HepG2 (cell line): ENCODE measurements at regions not wholly inside any gene's neighbourhood (a gene's known extent, or its start where the extent isn't known, plus 50 kb on each side); places are given as distances from the start of the nearest gene placed in this dataset.

Source experiments
- ATAC-seq: fragments of 200-7000 bp; cut with Tn5 transposase; 3 replicates; pipeline ENCODE4 v1.9.1; 2020; ENCODE audit warnings: mild to moderate bottlenecking, moderate library complexity
- BruUV-seq: library from RNA; stranded (reverse); fragments of 400-500 nt; replicated peaks from 2 replicates; lab custom pipeline; 2021; lab: Mats Ljungman, UMichigan
- CTCF ChIA-PET: fragments of 300-600 bp; formaldehyde crosslinking; extraction: SDS; loops from one replicate; lab custom pipeline; 2021; ENCODE audit warnings: low total read pairs, inconsistent platforms, low intra/inter-chr PET ratio; lab: Yijun Ruan, JAX
- POLR2A ChIA-PET: fragments of 350-600 bp; sonication (Branson Sonifier 250); formaldehyde crosslinking; loops from one replicate; lab custom pipeline; 2020; ENCODE audit warnings: antibody characterized with exemption, inconsistent platforms; lab: Yijun Ruan, JAX
- DNase-seq: peaks from one replicate; pipeline ENCODE4 v3.0.0-alpha.2; 2015; ENCODE audit warnings: low spot score
- FAIRE-seq: peaks from 3 replicates; lab custom pipeline; 2011; peaks lifted over from hg19 to GRCh38; lab: Jason Lieb, UNC
- H2AFZ ChIP-seq: one replicate; pipeline ENCODE4 v1.6.1; 2011; ENCODE audit warnings: low read length, inconsistent platforms
- H3K27ac ChIP-seq: fragments of 300-600 bp; 3 replicates; pipeline ENCODE4 v1.8.0; 2011; ENCODE audit warnings: mixed run types, mild to moderate bottlenecking, mixed read lengths, low read length, inconsistent platforms; ENCODE audit not compliant: insufficient read depth; ENCODE audit errors: extremely low read length
- H3K27me3 ChIP-seq, 2 experiments: fragments of 200-600 bp in 1 of 2; 2 replicates in 1 of 2; 3 replicates in 1 of 2; pipeline versions ENCODE4 v1.6.0 to v1.8.0; 2011; ENCODE audit warnings: low read length in 2 of 2, mild to moderate bottlenecking in 2 of 2, moderate library complexity in 2 of 2, inconsistent platforms in 1 of 2; ENCODE audit not compliant: insufficient read depth in 2 of 2, control insufficient read depth in 1 of 2
- H3K36me3 ChIP-seq, 2 experiments: fragments of 200-600 bp in 1 of 2; replicated peaks in 1 of 2; 2 replicates in 1 of 2; 3 replicates in 1 of 2; pipeline versions ENCODE4 v1.5.1 to v1.8.0; 2011; ENCODE audit warnings: low read length in 2 of 2, inconsistent platforms in 1 of 2; ENCODE audit not compliant: insufficient read depth in 2 of 2, control insufficient read depth in 1 of 2
- H3K4me1 ChIP-seq: 2 replicates; pipeline ENCODE4 v1.5.1; 2012; ENCODE audit warnings: low read length, inconsistent platforms; ENCODE audit not compliant: insufficient read depth
- H3K4me2 ChIP-seq: 2 replicates; pipeline ENCODE4 v1.6.0; 2011; ENCODE audit warnings: low read depth, low read length, inconsistent platforms
- H3K4me3 ChIP-seq, 3 experiments: fragments of 200-600 bp in 1 of 3; sonication (generic), shearing (Covaris generic) in 1 of 3; replicated peaks in 1 of 3; 2 replicates each; pipeline ENCODE4 v1.5.1; 2011 to 2016; ENCODE audit warnings: low read length in 3 of 3, inconsistent platforms in 2 of 3, low read depth in 2 of 3, mild to moderate bottlenecking in 2 of 3, control low read depth in 1 of 3, mixed read lengths in 1 of 3; ENCODE audit not compliant: insufficient read depth in 1 of 3
- H3K79me2 ChIP-seq: one replicate; pipeline ENCODE4 v1.6.1; 2011; ENCODE audit warnings: low read length, inconsistent platforms; ENCODE audit not compliant: insufficient read depth
- H3K9ac ChIP-seq: 2 replicates; pipeline ENCODE4 v1.6.0; 2011; ENCODE audit warnings: mild to moderate bottlenecking, low read depth, low read length, inconsistent platforms; ENCODE audit not compliant: insufficient read depth
- H3K9me3 ChIP-seq: 2 replicates; pipeline ENCODE4 v1.5.1; 2012; ENCODE audit warnings: mild to moderate bottlenecking, low read length
- H4K20me1 ChIP-seq: 2 replicates; pipeline ENCODE4 v1.6.0; 2011; ENCODE audit warnings: inconsistent platforms, mild to moderate bottlenecking, low read length, moderate library complexity; ENCODE audit not compliant: insufficient read depth
- CHD4 ChIP-seq: fragments of 200-600 bp; sonication (generic); IDR thresholded peaks from 2 replicates; pipeline ENCODE4 v1.7.0; 2017; ENCODE audit warnings: mild to moderate bottlenecking, low read length, borderline replicate concordance
- WIZ ChIP-seq: sonication (generic); formaldehyde crosslinking; IDR thresholded peaks from 2 replicates; pipeline ENCODE4 v1.5.1; 2020; ENCODE audit warnings: mild to moderate bottlenecking, missing genetic modification reagents
- ZFY ChIP-seq: sonication (generic); formaldehyde crosslinking; IDR thresholded peaks from 2 replicates; pipeline ENCODE4 v1.4.0; 2020; ENCODE audit warnings: missing genetic modification reagents
- ZNF317 ChIP-seq: sonication (generic); formaldehyde crosslinking; IDR thresholded peaks from 2 replicates; pipeline ENCODE4 v1.5.0; 2020; ENCODE audit warnings: mild to moderate bottlenecking, missing genetic modification reagents
- WGBS: methylation state at CpG from one replicate; pipeline ENCODE4 v1.1.6; 2017; ENCODE audit warnings: low lambda C conversion rate; 5-methylcytosine and 5-hydroxymethylcytosine counted together
- in situ Hi-C: cut with HindIII; loops from 2 replicates; pipeline ENCODE4 v1.10.0; 2017; ENCODE audit warnings: low pct_unique_long_range_greater_than_20kb; ENCODE audit not compliant: extremely low pct_ligation_motif_present
- intact Hi-C: fragments of 100-400 bp; cut with micrococcal nuclease; formaldehyde crosslinking; loops from one replicate; pipeline ENCODE4 v1.10.0; 2022; ENCODE audit not compliant: unreplicated experiment
- TF ChIP-seq, protein P1 (sequence below): IDR thresholded peaks from 2 replicates; pipeline ENCODE4 v1.6.1; 2016; ENCODE audit warnings: low read depth, control low read depth
- TF ChIP-seq, protein P2 (sequence below): sonication (generic); formaldehyde crosslinking; IDR thresholded peaks from 2 replicates; pipeline ENCODE4 v1.8.0; 2022; ENCODE audit warnings: mild to moderate bottlenecking, missing genetic modification reagents, moderate library complexity
- TF ChIP-seq, protein P3 (sequence below): sonication (generic); formaldehyde crosslinking; IDR thresholded peaks from 2 replicates; pipeline ENCODE4 v1.4.0; 2020; ENCODE audit warnings: missing genetic modification reagents, borderline replicate concordance

DNA sequence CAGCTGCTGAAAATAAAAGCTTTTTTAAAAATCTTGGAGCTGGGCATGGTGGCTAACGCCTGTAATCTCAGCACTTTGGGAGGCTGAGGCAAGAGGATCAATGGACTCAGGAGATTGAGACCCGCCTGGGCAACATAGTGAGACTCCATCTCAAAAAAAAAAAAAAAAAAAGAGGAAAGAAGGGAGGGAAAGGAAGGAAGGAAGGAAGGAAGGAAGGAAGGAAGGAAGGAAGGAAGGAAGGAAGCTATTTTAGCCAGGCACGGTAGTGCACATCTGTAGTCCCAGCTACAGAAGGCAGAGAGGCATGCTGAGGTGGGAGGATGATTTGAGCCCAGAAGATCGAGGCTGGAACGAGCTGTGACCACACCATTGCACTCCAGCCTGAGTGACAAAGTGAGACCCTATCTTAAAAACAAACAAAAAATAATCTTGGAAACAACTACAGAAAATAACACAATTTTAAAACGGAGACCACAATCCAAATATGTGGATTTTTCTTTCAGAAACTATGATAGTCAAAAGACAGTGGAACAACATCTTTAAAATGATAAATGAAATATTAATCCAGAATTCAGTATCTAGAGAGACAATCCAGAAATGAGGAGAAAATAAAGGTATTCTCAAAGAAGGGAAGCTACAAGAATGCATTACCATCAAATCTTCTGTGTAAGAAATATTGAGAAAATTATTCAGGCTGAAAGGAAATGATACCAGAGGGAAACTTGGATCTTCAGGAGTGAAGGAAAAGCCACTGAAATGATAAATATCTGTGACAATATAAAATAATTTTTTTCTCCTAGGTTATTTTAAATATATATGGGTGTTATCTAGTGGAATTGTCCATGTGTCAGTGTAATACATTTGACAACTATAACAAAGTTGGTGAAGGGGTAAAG lies 182.0 kb downstream of the GPX5 start:
- Histone ChIP-seq H4K20me1 (no peaks in the 10 kb centered on the region), H3K27ac (no peak overlapping the region), H3K4me3 (no peak overlapping the region), H3K79me2 (no peaks in the 10 kb centered on the region), H3K9ac (no peak overlapping the region), H3K9me3 (peaks cover 14% of the 10 kb centered on the region), H2AFZ (no peak overlapping the region), H3K4me2 (no peak overlapping the region), H3K27me3 (no peaks in the 10 kb centered on the region; a peak in 2 of 5 replicates), H3K4me1 (peaks cover 20% of the 10 kb centered on the region), H3K36me3 (no peaks in the 10 kb centered on the region)
- no peak for DNase-seq
- no peak for ATAC-seq
- no TSS peak for BruUV-seq
- POLR2A ChIA-PET, result no interaction called here
- TF ChIP-seq, protein P1, sequence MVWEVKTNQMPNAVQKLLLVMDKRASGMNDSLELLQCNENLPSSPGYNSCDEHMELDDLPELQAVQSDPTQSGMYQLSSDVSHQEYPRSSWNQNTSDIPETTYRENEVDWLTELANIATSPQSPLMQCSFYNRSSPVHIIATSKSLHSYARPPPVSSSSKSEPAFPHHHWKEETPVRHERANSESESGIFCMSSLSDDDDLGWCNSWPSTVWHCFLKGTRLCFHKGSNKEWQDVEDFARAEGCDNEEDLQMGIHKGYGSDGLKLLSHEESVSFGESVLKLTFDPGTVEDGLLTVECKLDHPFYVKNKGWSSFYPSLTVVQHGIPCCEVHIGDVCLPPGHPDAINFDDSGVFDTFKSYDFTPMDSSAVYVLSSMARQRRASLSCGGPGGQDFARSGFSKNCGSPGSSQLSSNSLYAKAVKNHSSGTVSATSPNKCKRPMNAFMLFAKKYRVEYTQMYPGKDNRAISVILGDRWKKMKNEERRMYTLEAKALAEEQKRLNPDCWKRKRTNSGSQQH, result no peak
- peak; percentile 98 for TF ChIP-seq ZNF317 (CRISPR knock-in tag)
- WGBS, result 6% methylated on average over 6 of the region's 6 CpGs
- in situ Hi-C loops (no loop called here), intact Hi-C loops (no loop called here)
- CTCF ChIA-PET, result no interaction called here
- no peak for FAIRE-seq

- H3K36me3 ChIP-seq, result no peaks in the 10 kb centered on the region
- peak overlapping the region; percentile 42; the same call in 1 of the 2 replicates for H3K9ac ChIP-seq
- peaks cover 20% of the 10 kb centered on the region for H3K4me1 ChIP-seq
- POLR2A ChIA-PET, result no interaction called here
- H3K4me3 ChIP-seq, result peak overlapping the region; percentile 37 to 55 (median 44)
- no peaks in the 10 kb centered on the region for H4K20me1 ChIP-seq
- CTCF ChIA-PET, result no interaction called here
- intact Hi-C loops (no loop called here), in situ Hi-C loops (no loop called here)
- H3K27me3 ChIP-seq, result no peaks in the 10 kb centered on the region; a peak in 2 of 5 replicates
- H3K27ac ChIP-seq, result no peak overlapping the region
- H3K79me2 ChIP-seq, result no peaks in the 10 kb centered on the region
- WGBS, result 48% methylated on average over 30 of the region's 30 CpGs
- BruUV-seq, result no TSS peak
- H3K9me3 ChIP-seq, result peaks cover 14% of the 10 kb centered on the region
- peak overlapping the region; percentile 78 for H3K4me2 ChIP-seq
- ATAC-seq, result peak; percentile 43
- no peak for DNase-seq
- H2AFZ ChIP-seq, result peak overlapping the region; percentile 45
- no peak for FAIRE-seq
- TF ChIP-seq, protein P2, sequence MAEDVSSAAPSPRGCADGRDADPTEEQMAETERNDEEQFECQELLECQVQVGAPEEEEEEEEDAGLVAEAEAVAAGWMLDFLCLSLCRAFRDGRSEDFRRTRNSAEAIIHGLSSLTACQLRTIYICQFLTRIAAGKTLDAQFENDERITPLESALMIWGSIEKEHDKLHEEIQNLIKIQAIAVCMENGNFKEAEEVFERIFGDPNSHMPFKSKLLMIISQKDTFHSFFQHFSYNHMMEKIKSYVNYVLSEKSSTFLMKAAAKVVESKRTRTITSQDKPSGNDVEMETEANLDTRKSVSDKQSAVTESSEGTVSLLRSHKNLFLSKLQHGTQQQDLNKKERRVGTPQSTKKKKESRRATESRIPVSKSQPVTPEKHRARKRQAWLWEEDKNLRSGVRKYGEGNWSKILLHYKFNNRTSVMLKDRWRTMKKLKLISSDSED, result no peak
- TF ChIP-seq CHD4, result no peak
- TF ChIP-seq ZFY (CRISPR knock-in tag), result 0 out of 2 replicates have a peak, but pooled peaks have one; percentile 6
- TF ChIP-seq, protein P3, sequence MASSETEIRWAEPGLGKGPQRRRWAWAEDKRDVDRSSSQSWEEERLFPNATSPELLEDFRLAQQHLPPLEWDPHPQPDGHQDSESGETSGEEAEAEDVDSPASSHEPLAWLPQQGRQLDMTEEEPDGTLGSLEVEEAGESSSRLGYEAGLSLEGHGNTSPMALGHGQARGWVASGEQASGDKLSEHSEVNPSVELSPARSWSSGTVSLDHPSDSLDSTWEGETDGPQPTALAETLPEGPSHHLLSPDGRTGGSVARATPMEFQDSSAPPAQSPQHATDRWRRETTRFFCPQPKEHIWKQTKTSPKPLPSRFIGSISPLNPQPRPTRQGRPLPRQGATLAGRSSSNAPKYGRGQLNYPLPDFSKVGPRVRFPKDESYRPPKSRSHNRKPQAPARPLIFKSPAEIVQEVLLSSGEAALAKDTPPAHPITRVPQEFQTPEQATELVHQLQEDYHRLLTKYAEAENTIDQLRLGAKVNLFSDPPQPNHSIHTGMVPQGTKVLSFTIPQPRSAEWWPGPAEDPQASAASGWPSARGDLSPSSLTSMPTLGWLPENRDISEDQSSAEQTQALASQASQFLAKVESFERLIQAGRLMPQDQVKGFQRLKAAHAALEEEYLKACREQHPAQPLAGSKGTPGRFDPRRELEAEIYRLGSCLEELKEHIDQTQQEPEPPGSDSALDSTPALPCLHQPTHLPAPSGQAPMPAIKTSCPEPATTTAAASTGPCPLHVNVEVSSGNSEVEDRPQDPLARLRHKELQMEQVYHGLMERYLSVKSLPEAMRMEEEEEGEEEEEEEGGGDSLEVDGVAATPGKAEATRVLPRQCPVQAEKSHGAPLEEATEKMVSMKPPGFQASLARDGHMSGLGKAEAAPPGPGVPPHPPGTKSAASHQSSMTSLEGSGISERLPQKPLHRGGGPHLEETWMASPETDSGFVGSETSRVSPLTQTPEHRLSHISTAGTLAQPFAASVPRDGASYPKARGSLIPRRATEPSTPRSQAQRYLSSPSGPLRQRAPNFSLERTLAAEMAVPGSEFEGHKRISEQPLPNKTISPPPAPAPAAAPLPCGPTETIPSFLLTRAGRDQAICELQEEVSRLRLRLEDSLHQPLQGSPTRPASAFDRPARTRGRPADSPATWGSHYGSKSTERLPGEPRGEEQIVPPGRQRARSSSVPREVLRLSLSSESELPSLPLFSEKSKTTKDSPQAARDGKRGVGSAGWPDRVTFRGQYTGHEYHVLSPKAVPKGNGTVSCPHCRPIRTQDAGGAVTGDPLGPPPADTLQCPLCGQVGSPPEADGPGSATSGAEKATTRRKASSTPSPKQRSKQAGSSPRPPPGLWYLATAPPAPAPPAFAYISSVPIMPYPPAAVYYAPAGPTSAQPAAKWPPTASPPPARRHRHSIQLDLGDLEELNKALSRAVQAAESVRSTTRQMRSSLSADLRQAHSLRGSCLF (CRISPR knock-in tag), result 0 out of 2 replicates have a peak, but pooled peaks have one; percentile 32
- TF ChIP-seq WIZ (CRISPR knock-in tag), result no peak
These were observed 184.0 kb downstream of the GPX5 start for GRCh38 chr6:28709478-28710349.
